WTC11 (cell line): ENCODE measurements at regions not wholly inside any gene's neighbourhood (a gene's known extent, or its start where the extent isn't known, plus 50 kb on each side); places are given as distances from the start of the nearest gene placed in this dataset.

Experiments
- ATAC-seq: fragments of 200-7000 bp; cut with Tn5 transposase; 2 replicates; pipeline ENCODE4 v1.10.0; 2021; ENCODE audit warnings: mild to moderate bottlenecking, moderate library complexity
- CTCF ChIA-PET: fragments of 300-600 bp; sonication (Branson Sonifier 250); formaldehyde crosslinking; loops from one replicate; lab custom pipeline; 2021; ENCODE audit warnings: antibody characterized with exemption; lab: Charles Lee
- POLR2A ChIA-PET: fragments of 350-600 bp; sonication (Branson Sonifier 250); formaldehyde crosslinking; loops from one replicate; lab custom pipeline; 2021; ENCODE audit warnings: antibody characterized with exemption; lab: Charles Lee
- DNase-seq: peaks from one replicate; pipeline ENCODE4 v3.0.0; 2021; ENCODE audit warnings: low spot score
- H3K27ac Mint-ChIP-seq: 2 replicates; pipeline ENCODE4 v1.8.0; 2021; ENCODE audit warnings: mixed read lengths
- H3K27me3 Mint-ChIP-seq: 2 replicates; pipeline ENCODE4 v1.8.0; 2021; ENCODE audit warnings: low read depth, mild to moderate bottlenecking, moderate library complexity, mixed read lengths
- H3K36me3 Mint-ChIP-seq: 2 replicates; pipeline ENCODE4 v1.8.0; 2021; ENCODE audit warnings: mixed read lengths
- H3K4me1 Mint-ChIP-seq: 2 replicates; pipeline ENCODE4 v1.8.0; 2022; ENCODE audit warnings: mixed read lengths
- H3K4me3 Mint-ChIP-seq: 2 replicates; pipeline ENCODE4 v1.8.0; 2021; ENCODE audit warnings: mild to moderate bottlenecking, moderate library complexity, mixed read lengths
- H3K9me3 Mint-ChIP-seq: 2 replicates; pipeline ENCODE4 v1.8.0; 2021; ENCODE audit warnings: mixed read lengths
- CREM ChIP-seq: sonication (generic); formaldehyde crosslinking; IDR thresholded peaks from 2 replicates; pipeline ENCODE4 v1.8.1; 2022; ENCODE audit warnings: mild to moderate bottlenecking, missing genetic modification reagents, moderate library complexity
- FOXJ3 ChIP-seq: sonication (generic); formaldehyde crosslinking; IDR thresholded peaks from 2 replicates; pipeline ENCODE4 v1.9.0; 2021; ENCODE audit warnings: missing genetic modification reagents, mild to moderate bottlenecking, borderline replicate concordance
- GTF2I ChIP-seq: fragments of 250-450 bp; sonication (Bioruptor Pico); conservative IDR thresholded peaks from 2 replicates; pipeline ENCODE4 v1.4.0; 2021; ENCODE audit warnings: mild to moderate bottlenecking
- JUN ChIP-seq: sonication (generic); formaldehyde crosslinking; IDR thresholded peaks from 2 replicates; pipeline ENCODE4 v1.8.0; 2023; ENCODE audit warnings: mild to moderate bottlenecking, missing genetic modification reagents
- MXD4 ChIP-seq: fragments of 250-450 bp; sonication (Bioruptor Pico); IDR thresholded peaks from 2 replicates; pipeline ENCODE4 v1.8.0; 2021; ENCODE audit warnings: mild to moderate bottlenecking, moderate library complexity, borderline replicate concordance
- NFE2L1 ChIP-seq: sonication (generic); formaldehyde crosslinking; IDR thresholded peaks from 2 replicates; pipeline ENCODE4 v1.8.1; 2023; ENCODE audit warnings: missing genetic modification reagents
- NR2C2 ChIP-seq: sonication (generic); formaldehyde crosslinking; IDR thresholded peaks from 2 replicates; pipeline ENCODE4 v1.8.0; 2022; ENCODE audit warnings: mild to moderate bottlenecking, missing genetic modification reagents
- PRRX2 ChIP-seq: fragments of 250-450 bp; sonication (Bioruptor Pico); IDR thresholded peaks from 2 replicates; pipeline ENCODE4 v1.8.0; 2021; ENCODE audit warnings: mild to moderate bottlenecking
- SMAD4 ChIP-seq: sonication (generic); formaldehyde crosslinking; IDR thresholded peaks from 2 replicates; pipeline ENCODE4 v1.8.0; 2022; ENCODE audit warnings: mild to moderate bottlenecking, missing genetic modification reagents
- TEAD1 ChIP-seq: sonication (generic); formaldehyde crosslinking; IDR thresholded peaks from 2 replicates; pipeline ENCODE4 v1.8.0; 2022; ENCODE audit warnings: mild to moderate bottlenecking, missing genetic modification reagents
- TEAD4 ChIP-seq: sonication (generic); formaldehyde crosslinking; IDR thresholded peaks from 2 replicates; pipeline ENCODE4 v1.8.0; 2022; ENCODE audit warnings: mild to moderate bottlenecking, missing genetic modification reagents
- TF ChIP-seq, protein P1 (sequence below): sonication (generic); formaldehyde crosslinking; IDR thresholded peaks from 2 replicates; pipeline ENCODE4 v1.8.1; 2023; ENCODE audit warnings: mild to moderate bottlenecking, missing genetic modification reagents
- TF ChIP-seq, protein P2 (sequence below): fragments of 250-450 bp; sonication (Bioruptor Pico); IDR thresholded peaks from 2 replicates; pipeline ENCODE4 v1.9.0; 2021; ENCODE audit warnings: moderate library complexity, mild to moderate bottlenecking, inconsistent platforms, borderline replicate concordance
- TF ChIP-seq, protein P3 (sequence below): sonication (generic); formaldehyde crosslinking; IDR thresholded peaks from 2 replicates; pipeline ENCODE4 v1.8.0; 2022; ENCODE audit warnings: mild to moderate bottlenecking, missing genetic modification reagents
- TF ChIP-seq, protein P4 (sequence below): fragments of 250-450 bp; sonication (Bioruptor Pico); conservative IDR thresholded peaks from 2 replicates; pipeline ENCODE4 v1.9.0; 2021; ENCODE audit warnings: mild to moderate bottlenecking
- TF ChIP-seq, protein P5 (sequence below): fragments of 250-450 bp; sonication (Bioruptor Pico); IDR thresholded peaks from 2 replicates; pipeline ENCODE4 v1.9.0; 2021; ENCODE audit warnings: mild to moderate bottlenecking
- TF ChIP-seq, protein P6 (sequence below): fragments of 200-600 bp; IDR thresholded peaks from 2 replicates; pipeline ENCODE4 v1.8.0; 2022; ENCODE audit warnings: antibody characterized with exemption
- TF ChIP-seq, protein P7 (sequence below): sonication (generic); formaldehyde crosslinking; IDR thresholded peaks from 2 replicates; pipeline ENCODE4 v1.8.0; 2023; ENCODE audit warnings: missing genetic modification reagents, mild to moderate bottlenecking, borderline replicate concordance

DNA sequence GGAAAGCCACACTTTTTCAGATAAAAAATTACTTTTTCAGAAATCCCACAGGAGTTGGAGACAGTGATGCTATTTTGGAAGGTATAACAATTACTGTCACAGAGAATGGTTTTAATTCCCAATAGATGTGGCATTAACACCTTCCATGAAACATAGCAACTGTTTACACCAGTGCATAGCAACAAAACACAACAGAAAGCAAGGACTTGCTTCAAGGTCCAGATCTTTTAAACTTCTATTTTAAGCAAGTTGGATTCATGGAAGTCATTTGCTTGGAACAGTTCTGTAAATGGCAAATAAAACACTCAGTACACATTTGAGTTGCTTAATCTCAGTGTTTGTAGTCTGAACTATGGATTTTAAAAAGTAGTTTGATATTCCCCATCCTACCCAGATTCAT is 385.9 kb upstream of the SPRY2 start (continued):
- no peak for TF ChIP-seq NFE2L1 (CRISPR knock-in tag)
- TF ChIP-seq, protein P1, sequence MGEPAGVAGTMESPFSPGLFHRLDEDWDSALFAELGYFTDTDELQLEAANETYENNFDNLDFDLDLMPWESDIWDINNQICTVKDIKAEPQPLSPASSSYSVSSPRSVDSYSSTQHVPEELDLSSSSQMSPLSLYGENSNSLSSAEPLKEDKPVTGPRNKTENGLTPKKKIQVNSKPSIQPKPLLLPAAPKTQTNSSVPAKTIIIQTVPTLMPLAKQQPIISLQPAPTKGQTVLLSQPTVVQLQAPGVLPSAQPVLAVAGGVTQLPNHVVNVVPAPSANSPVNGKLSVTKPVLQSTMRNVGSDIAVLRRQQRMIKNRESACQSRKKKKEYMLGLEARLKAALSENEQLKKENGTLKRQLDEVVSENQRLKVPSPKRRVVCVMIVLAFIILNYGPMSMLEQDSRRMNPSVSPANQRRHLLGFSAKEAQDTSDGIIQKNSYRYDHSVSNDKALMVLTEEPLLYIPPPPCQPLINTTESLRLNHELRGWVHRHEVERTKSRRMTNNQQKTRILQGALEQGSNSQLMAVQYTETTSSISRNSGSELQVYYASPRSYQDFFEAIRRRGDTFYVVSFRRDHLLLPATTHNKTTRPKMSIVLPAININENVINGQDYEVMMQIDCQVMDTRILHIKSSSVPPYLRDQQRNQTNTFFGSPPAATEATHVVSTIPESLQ (CRISPR knock-in tag): no peak

DNA sequence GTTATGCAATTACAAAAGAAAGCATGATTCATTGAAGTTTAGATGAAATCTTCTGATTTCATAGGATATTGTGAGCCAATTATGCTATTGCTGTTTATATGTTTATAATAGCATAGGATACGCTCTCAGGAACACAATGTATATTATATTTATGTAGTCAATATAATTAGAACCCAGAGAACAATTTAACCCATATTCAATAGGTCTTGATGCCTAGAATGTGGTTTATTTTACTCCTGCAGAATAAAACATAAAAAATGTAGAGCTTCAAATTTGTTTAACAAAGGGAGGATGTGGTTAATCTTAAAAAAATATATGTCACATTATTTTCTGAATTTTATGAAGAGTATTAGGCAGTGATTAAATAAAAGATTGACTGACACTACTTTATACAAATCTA is 380.8 kb upstream of the SPRY2 start:
- peaks cover 10% of the 10 kb centered on the region for H3K4me1 Mint-ChIP-seq
- ATAC-seq: no peak
- H3K4me3 Mint-ChIP-seq: no peak overlapping the region
- peaks cover 3% of the 10 kb centered on the region; the same call in 1 of the 2 replicates for H3K9me3 Mint-ChIP-seq
- H3K27ac Mint-ChIP-seq: no peak overlapping the region
- no peak for DNase-seq
- no peaks in the 10 kb centered on the region for H3K27me3 Mint-ChIP-seq
- POLR2A ChIA-PET: no interaction called here
- CTCF ChIA-PET: no interaction called here
- TF ChIP-seq, protein P2, sequence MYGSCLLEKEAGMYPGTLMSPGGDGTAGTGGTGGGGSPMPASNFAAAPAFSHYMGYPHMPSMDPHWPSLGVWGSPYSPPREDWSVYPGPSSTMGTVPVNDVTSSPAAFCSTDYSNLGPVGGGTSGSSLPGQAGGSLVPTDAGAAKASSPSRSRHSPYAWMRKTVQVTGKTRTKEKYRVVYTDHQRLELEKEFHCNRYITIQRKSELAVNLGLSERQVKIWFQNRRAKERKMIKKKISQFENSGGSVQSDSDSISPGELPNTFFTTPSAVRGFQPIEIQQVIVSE (CRISPR knock-in tag): no peak
- no peak for TF ChIP-seq MXD4 (CRISPR knock-in tag)
- H3K36me3 Mint-ChIP-seq: no peaks in the 10 kb centered on the region

DNA sequence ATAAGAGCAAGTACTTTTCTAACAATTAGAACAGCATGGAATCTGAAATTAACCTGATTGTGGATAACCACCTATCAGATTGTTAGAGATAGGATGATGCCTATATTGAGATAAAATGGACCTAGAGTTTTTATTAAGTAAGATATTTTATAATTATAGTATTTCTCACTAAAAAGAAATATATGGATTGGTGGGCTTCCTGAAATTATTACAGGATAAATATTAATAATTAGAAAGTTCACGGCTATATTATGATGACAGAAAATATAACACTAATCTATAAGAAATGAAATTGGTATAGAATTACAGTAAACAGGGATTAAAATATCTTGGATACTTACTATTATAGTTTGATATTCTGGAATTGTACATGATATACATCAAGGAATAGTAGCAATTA is 378.0 kb upstream of the SPRY2 start:
- no peak for ATAC-seq
- no peak overlapping the region for H3K4me3 Mint-ChIP-seq
- ChIA-PET CTCF (no interaction called here), POLR2A (no interaction called here)
- H3K36me3 Mint-ChIP-seq: no peaks in the 10 kb centered on the region
- DNase-seq: no peak
- no peaks in the 10 kb centered on the region for H3K9me3 Mint-ChIP-seq
- no peaks in the 10 kb centered on the region for H3K27me3 Mint-ChIP-seq
- no peak overlapping the region for H3K27ac Mint-ChIP-seq
- H3K4me1 Mint-ChIP-seq: peaks cover 19% of the 10 kb centered on the region
- no peak for TF ChIP-seq CREM (CRISPR knock-in tag)
- TF ChIP-seq FOXJ3: no peak
- TF ChIP-seq, protein P3, sequence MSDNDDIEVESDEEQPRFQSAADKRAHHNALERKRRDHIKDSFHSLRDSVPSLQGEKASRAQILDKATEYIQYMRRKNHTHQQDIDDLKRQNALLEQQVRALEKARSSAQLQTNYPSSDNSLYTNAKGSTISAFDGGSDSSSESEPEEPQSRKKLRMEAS (CRISPR knock-in tag): no peak
- no peak for TF ChIP-seq SMAD4 (CRISPR knock-in tag)
- TF ChIP-seq, protein P4, sequence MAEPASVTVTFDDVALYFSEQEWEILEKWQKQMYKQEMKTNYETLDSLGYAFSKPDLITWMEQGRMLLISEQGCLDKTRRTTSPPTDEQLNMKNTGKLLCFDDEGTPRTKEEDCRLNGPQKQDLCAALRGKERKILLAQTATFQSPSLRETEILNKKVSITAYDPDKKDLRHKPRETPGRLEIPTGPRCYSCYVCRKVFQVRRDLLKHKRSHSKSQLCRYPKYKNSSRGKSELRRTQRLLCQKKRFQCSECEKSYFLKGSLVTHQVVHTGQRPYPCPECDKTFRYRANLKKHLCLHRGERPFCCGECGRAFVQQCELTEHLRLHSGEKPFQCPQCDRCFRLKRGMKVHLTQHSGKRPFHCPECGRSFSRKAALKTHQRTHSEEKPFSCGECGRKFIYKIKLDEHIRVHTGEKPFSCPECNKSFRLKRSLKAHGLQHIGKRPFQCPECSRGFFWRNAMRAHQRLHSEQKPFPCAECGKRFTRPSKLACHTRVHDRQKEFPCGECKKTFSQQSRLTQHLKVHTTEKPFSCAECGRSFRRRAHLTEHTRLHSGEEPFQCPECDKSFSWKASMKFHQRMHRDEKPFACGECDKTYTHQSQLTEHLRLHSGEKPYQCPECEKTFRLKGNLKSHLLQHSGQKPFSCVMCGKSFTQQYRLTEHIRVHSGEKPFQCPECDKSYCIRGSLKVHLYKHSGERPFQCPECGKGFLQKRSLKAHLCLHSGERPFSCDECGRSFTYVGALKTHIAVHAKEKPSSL (CRISPR knock-in tag): no peak
- no peak for TF ChIP-seq JUN (CRISPR knock-in tag)
- no peak for TF ChIP-seq PRRX2 (CRISPR knock-in tag)
- TF ChIP-seq TEAD1 (CRISPR knock-in tag): no peak
- TF ChIP-seq, protein P5, sequence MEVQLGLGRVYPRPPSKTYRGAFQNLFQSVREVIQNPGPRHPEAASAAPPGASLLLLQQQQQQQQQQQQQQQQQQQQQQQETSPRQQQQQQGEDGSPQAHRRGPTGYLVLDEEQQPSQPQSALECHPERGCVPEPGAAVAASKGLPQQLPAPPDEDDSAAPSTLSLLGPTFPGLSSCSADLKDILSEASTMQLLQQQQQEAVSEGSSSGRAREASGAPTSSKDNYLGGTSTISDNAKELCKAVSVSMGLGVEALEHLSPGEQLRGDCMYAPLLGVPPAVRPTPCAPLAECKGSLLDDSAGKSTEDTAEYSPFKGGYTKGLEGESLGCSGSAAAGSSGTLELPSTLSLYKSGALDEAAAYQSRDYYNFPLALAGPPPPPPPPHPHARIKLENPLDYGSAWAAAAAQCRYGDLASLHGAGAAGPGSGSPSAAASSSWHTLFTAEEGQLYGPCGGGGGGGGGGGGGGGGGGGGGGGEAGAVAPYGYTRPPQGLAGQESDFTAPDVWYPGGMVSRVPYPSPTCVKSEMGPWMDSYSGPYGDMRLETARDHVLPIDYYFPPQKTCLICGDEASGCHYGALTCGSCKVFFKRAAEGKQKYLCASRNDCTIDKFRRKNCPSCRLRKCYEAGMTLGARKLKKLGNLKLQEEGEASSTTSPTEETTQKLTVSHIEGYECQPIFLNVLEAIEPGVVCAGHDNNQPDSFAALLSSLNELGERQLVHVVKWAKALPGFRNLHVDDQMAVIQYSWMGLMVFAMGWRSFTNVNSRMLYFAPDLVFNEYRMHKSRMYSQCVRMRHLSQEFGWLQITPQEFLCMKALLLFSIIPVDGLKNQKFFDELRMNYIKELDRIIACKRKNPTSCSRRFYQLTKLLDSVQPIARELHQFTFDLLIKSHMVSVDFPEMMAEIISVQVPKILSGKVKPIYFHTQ (CRISPR knock-in tag): no peak
- TF ChIP-seq, protein P6, sequence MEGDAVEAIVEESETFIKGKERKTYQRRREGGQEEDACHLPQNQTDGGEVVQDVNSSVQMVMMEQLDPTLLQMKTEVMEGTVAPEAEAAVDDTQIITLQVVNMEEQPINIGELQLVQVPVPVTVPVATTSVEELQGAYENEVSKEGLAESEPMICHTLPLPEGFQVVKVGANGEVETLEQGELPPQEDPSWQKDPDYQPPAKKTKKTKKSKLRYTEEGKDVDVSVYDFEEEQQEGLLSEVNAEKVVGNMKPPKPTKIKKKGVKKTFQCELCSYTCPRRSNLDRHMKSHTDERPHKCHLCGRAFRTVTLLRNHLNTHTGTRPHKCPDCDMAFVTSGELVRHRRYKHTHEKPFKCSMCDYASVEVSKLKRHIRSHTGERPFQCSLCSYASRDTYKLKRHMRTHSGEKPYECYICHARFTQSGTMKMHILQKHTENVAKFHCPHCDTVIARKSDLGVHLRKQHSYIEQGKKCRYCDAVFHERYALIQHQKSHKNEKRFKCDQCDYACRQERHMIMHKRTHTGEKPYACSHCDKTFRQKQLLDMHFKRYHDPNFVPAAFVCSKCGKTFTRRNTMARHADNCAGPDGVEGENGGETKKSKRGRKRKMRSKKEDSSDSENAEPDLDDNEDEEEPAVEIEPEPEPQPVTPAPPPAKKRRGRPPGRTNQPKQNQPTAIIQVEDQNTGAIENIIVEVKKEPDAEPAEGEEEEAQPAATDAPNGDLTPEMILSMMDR: no peak
- no peak for TF ChIP-seq TEAD4
- TF ChIP-seq, protein P7, sequence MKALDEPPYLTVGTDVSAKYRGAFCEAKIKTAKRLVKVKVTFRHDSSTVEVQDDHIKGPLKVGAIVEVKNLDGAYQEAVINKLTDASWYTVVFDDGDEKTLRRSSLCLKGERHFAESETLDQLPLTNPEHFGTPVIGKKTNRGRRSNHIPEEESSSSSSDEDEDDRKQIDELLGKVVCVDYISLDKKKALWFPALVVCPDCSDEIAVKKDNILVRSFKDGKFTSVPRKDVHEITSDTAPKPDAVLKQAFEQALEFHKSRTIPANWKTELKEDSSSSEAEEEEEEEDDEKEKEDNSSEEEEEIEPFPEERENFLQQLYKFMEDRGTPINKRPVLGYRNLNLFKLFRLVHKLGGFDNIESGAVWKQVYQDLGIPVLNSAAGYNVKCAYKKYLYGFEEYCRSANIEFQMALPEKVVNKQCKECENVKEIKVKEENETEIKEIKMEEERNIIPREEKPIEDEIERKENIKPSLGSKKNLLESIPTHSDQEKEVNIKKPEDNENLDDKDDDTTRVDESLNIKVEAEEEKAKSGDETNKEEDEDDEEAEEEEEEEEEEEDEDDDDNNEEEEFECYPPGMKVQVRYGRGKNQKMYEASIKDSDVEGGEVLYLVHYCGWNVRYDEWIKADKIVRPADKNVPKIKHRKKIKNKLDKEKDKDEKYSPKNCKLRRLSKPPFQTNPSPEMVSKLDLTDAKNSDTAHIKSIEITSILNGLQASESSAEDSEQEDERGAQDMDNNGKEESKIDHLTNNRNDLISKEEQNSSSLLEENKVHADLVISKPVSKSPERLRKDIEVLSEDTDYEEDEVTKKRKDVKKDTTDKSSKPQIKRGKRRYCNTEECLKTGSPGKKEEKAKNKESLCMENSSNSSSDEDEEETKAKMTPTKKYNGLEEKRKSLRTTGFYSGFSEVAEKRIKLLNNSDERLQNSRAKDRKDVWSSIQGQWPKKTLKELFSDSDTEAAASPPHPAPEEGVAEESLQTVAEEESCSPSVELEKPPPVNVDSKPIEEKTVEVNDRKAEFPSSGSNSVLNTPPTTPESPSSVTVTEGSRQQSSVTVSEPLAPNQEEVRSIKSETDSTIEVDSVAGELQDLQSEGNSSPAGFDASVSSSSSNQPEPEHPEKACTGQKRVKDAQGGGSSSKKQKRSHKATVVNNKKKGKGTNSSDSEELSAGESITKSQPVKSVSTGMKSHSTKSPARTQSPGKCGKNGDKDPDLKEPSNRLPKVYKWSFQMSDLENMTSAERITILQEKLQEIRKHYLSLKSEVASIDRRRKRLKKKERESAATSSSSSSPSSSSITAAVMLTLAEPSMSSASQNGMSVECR (CRISPR knock-in tag): no peak
- no peak for TF ChIP-seq GTF2I (CRISPR knock-in tag)
- TF ChIP-seq MXD4 (CRISPR knock-in tag): no peak
- no peak for TF ChIP-seq NR2C2 (CRISPR knock-in tag)
